Lung (tissue), 11 donors: ENCODE measurements at regions not wholly inside any gene's neighbourhood (a gene's known extent, or its start where the extent isn't known, plus 50 kb on each side); places are given as distances from the start of the nearest gene placed in this dataset.

Experiments
- ATAC-seq: fragments of 200-7000 bp; cut with Tn5 transposase; one replicate; pipeline ENCODE4 v1.9.1; 2020; ENCODE audit warnings: moderate number of reproducible peaks; ENCODE audit not compliant: insufficient read depth, low FRiP score
- DNase-seq, 3 donors: peaks; one replicate each; pipeline ENCODE4 v3.0.0-alpha.2; 2013 to 2017
- H3K27ac ChIP-seq, 2 donors: one replicate each; pipeline ENCODE4 v1.5.1; 2013; ENCODE audit warnings: mild to moderate bottlenecking in 2 of 2, moderate library complexity in 2 of 2, control low read depth in 1 of 2, inconsistent platforms in 1 of 2, low read depth in 1 of 2, low read length in 1 of 2
- H3K27me3 ChIP-seq, 3 donors: one replicate each; pipeline ENCODE4 v1.5.1; 2013; ENCODE audit warnings: low read length in 2 of 3; ENCODE audit not compliant: control insufficient read depth in 3 of 3, insufficient read depth in 3 of 3
- H3K36me3 ChIP-seq, 4 donors: one replicate each; pipeline ENCODE4 v1.5.1; 2013; ENCODE audit warnings: low read length in 4 of 4, mild to moderate bottlenecking in 1 of 4, moderate library complexity in 1 of 4; ENCODE audit not compliant: control insufficient read depth in 4 of 4, insufficient read depth in 4 of 4
- H3K4me1 ChIP-seq, 5 donors: one replicate each; pipeline ENCODE4 v1.5.1; 2013; ENCODE audit warnings: low read length in 5 of 5, mild to moderate bottlenecking in 2 of 5, moderate library complexity in 1 of 5; ENCODE audit not compliant: control insufficient read depth in 5 of 5, insufficient read depth in 5 of 5
- H3K4me3 ChIP-seq: one replicate; pipeline ENCODE4 v1.5.1; 2013; ENCODE audit warnings: mild to moderate bottlenecking, control low read depth, moderate library complexity
- H3K9ac ChIP-seq, 2 donors: one replicate each; pipeline ENCODE4 v1.5.1; 2013; ENCODE audit warnings: low read length in 2 of 2, control low read depth in 1 of 2; ENCODE audit not compliant: insufficient read depth in 1 of 2
- H3K9me3 ChIP-seq, 4 donors: one replicate each; pipeline ENCODE4 v1.5.1; 2013; ENCODE audit warnings: low read length in 3 of 4, mild to moderate bottlenecking in 1 of 4, moderate library complexity in 1 of 4; ENCODE audit not compliant: control insufficient read depth in 4 of 4, insufficient read depth in 3 of 4
- WGBS, 2 donors: extraction: QIAGEN DNeasy Blood & Tissue Kit; methylation state at CpG; one replicate each; pipeline ENCODE4 v1.1.7; 2013; 5-methylcytosine and 5-hydroxymethylcytosine counted together
- TF ChIP-seq, protein P1 (sequence below): IDR thresholded peaks from 2 replicates; pipeline ENCODE4 v1.5.1; 2012; ENCODE audit warnings: mild to moderate bottlenecking; ENCODE audit errors: control extremely low read depth, extremely low read depth
- donor health status: control.
- donor health status: control.
- donor health status: Bipolar disorder and iron deficiency.
- donor health status: healthy.
- donor health status: DM: yes; HTN: yes; CAD: no.

DNA sequence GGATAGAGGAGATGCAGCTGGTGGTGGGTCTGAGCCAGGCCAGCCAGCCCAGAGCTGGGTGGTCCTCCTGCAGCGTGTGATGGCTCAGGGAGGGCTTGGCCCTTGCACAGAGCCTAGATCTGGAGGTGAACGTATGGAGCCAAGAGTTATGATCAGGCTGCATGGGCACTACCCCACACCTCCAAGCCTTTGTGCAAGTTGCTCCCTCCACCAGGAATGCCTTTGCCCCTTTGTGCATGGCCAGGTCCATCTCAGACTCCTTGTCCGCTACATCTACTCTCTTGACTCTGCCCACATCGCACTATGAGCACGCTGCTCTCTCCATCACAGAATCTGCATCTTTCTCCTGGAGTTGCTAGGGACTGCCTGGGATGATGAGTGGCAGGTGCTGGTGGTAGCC, 895.7 kb downstream of the TBC1D22A start:
- Histone ChIP-seq H3K9ac (no peak overlapping the region), H3K27me3 (no peaks in the 10 kb centered on the region), H3K36me3 (no peaks in the 10 kb centered on the region), H3K9me3 (peaks cover 0 to 7% (median 4%) of the 10 kb centered on the region in 4 donors), H3K27ac (no peak overlapping the region), H3K4me1 (no peaks in the 10 kb centered on the region), H3K4me3 (no peak overlapping the region)
- no peak for DNase-seq
- TF ChIP-seq, protein P1, sequence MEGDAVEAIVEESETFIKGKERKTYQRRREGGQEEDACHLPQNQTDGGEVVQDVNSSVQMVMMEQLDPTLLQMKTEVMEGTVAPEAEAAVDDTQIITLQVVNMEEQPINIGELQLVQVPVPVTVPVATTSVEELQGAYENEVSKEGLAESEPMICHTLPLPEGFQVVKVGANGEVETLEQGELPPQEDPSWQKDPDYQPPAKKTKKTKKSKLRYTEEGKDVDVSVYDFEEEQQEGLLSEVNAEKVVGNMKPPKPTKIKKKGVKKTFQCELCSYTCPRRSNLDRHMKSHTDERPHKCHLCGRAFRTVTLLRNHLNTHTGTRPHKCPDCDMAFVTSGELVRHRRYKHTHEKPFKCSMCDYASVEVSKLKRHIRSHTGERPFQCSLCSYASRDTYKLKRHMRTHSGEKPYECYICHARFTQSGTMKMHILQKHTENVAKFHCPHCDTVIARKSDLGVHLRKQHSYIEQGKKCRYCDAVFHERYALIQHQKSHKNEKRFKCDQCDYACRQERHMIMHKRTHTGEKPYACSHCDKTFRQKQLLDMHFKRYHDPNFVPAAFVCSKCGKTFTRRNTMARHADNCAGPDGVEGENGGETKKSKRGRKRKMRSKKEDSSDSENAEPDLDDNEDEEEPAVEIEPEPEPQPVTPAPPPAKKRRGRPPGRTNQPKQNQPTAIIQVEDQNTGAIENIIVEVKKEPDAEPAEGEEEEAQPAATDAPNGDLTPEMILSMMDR: no peak
- 91 to 93% methylated on average over 5 of the region's 5 CpGs for WGBS, 2 donors
- no peak for ATAC-seq

DNA sequence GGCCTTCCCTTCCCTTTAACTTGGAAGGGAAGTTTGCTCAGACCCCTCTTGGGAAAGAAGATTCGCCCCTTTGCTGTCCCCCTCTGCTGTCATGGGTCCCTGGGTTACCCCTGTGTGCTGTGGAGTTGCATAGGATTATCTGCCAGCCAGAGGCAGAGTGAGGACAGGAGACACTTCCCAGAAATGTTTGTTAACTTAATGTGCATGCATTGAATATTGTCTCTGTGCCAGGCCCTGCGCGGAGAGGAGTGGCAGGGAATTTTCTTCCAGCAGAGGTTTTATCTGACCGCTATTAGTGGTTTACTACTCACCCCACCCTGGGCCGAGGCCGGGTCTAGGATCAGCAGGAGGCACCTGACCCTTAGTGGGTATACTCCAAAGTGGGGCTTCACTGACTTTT, 894.8 kb downstream of the TBC1D22A start:
- H3K36me3 ChIP-seq: no peaks in the 10 kb centered on the region
- H3K9ac ChIP-seq: no peak overlapping the region
- no peaks in the 10 kb centered on the region for H3K27me3 ChIP-seq
- no peak for DNase-seq
- ATAC-seq: no peak
- TF ChIP-seq, protein P1: no peak
- no peak overlapping the region for H3K4me3 ChIP-seq
- 68 to 81% methylated on average over 6 of the region's 6 CpGs for WGBS, 2 donors
- H3K4me1 ChIP-seq: no peaks in the 10 kb centered on the region
- H3K27ac ChIP-seq: no peak overlapping the region
- peaks cover 0 to 7% (median 4%) of the 10 kb centered on the region in 4 donors for H3K9me3 ChIP-seq

DNA sequence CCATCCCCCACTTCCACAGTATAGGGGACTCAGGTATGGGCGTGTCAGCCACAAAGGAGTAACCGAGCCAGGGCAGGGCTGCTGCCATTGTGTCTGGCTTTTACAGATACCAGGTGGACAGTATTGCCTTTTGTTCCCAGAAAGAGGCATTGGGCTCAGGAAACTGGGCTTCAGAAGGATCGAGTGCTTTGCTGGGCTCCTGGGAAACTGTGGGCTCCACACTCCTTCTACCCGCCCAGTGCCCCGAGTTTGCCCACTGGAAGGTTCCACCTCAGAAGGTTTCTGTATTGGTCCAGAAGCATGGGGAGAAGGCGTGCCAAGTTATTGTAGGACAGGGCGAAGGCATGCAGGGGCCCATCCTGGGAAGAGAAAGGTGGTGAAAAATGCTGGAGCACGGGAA, 894.4 kb downstream of the TBC1D22A start:
- H3K36me3 ChIP-seq: no peaks in the 10 kb centered on the region
- ATAC-seq (no peak), DNase-seq (no peak)
- no peaks in the 10 kb centered on the region for H3K4me1 ChIP-seq
- no peak overlapping the region for H3K9ac ChIP-seq
- TF ChIP-seq, protein P1: no peak
- no peaks in the 10 kb centered on the region for H3K27me3 ChIP-seq
- no peak overlapping the region for H3K4me3 ChIP-seq
- H3K9me3 ChIP-seq: peaks cover 0 to 7% (median 4%) of the 10 kb centered on the region in 4 donors
- 86 to 94% methylated on average over 8 of the region's 8 CpGs for WGBS, 2 donors
- no peak overlapping the region for H3K27ac ChIP-seq

DNA sequence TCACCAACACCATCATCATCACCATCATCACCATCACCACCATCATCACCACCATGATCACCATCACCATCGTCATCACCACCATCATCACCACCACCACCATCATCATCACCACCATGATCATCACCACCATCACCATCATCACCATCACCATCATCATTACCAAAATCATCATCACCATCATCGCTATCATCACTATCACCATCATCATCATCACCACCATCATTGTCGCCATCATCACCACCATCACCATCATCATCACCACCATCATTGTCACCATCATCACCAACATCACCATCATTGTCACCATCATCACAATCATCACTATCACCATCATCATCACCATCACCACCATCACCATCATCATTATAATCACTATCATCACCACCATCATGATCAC, 893.5 kb downstream of the TBC1D22A start:
- TF ChIP-seq, protein P1: no peak
- 62 to 63% methylated on average over 3 of the region's 3 CpGs for WGBS, 2 donors
- no peaks in the 10 kb centered on the region for H3K4me1 ChIP-seq

More for the DNA sequence above, 893.5 kb downstream of the TBC1D22A start:
- Histone ChIP-seq H3K27me3 (no peaks in the 10 kb centered on the region), H3K36me3 (no peaks in the 10 kb centered on the region), H3K9ac (no peak overlapping the region), H3K4me3 (no peak overlapping the region), H3K9me3 (peaks cover 0 to 7% (median 1%) of the 10 kb centered on the region in 4 donors), H3K27ac (no peak overlapping the region)
- no peak for DNase-seq
- no peak for ATAC-seq
